MM.1S (cell line): ENCODE measurements at regions not wholly inside any gene's neighbourhood (a gene's known extent, or its start where the extent isn't known, plus 50 kb on each side); places are given as distances from the start of the nearest gene placed in this dataset.

ENCODE experiments used
- DNase-seq: peaks from one replicate; pipeline ENCODE4 v3.0.0-alpha.2; 2015
- H2AFZ ChIP-seq: fragments of 300-600 bp; sonication (generic); 2 replicates; pipeline ENCODE4 v1.6.0; 2016; ENCODE audit warnings: antibody characterized with exemption, low read length
- H3F3A ChIP-seq: fragments of 300-600 bp; sonication (generic); 2 replicates; pipeline ENCODE4 v1.6.1; 2016; ENCODE audit warnings: mild to moderate bottlenecking, antibody characterized with exemption, low read length, moderate library complexity, mixed read lengths; ENCODE audit not compliant: insufficient read depth
- H3K27ac ChIP-seq: fragments of 300-600 bp; sonication (generic); 2 replicates; pipeline ENCODE4 v1.5.1; 2016; ENCODE audit warnings: mild to moderate bottlenecking, low read length
- H3K27me3 ChIP-seq: fragments of 300-600 bp; sonication (generic); replicated peaks from 2 replicates; pipeline ENCODE4 v1.6.0; 2016; ENCODE audit warnings: low read length; ENCODE audit not compliant: insufficient read depth
- H3K36me3 ChIP-seq: fragments of 300-600 bp; sonication (generic); replicated peaks from 2 replicates; pipeline ENCODE4 v1.6.1; 2016; ENCODE audit warnings: mild to moderate bottlenecking, low read length, mixed read lengths; ENCODE audit not compliant: insufficient read depth
- H3K4me1 ChIP-seq: fragments of 300-600 bp; sonication (generic); 2 replicates; pipeline ENCODE4 v1.6.1; 2016; ENCODE audit warnings: low read length, mixed read lengths
- H3K4me2 ChIP-seq: fragments of 300-600 bp; sonication (generic); 2 replicates; pipeline ENCODE4 v1.6.0; 2016; ENCODE audit warnings: low read depth, low read length
- H3K4me3 ChIP-seq: fragments of 300-600 bp; sonication (generic); 2 replicates; pipeline ENCODE4 v1.5.1; 2016; ENCODE audit warnings: low read length, mixed read lengths
- H3K79me2 ChIP-seq: fragments of 300-600 bp; sonication (generic); 2 replicates; pipeline ENCODE4 v1.6.1; 2016; ENCODE audit warnings: mixed run types, low read length, mixed read lengths
- H3K9ac ChIP-seq: fragments of 300-600 bp; sonication (generic); 2 replicates; pipeline ENCODE4 v1.6.1; 2016; ENCODE audit warnings: low read length, mixed read lengths
- H3K9me2 ChIP-seq: fragments of 300-600 bp; sonication (generic); replicated peaks from 2 replicates; pipeline ENCODE4 v1.6.1; 2016; ENCODE audit warnings: mild to moderate bottlenecking, low read length, mixed read lengths; ENCODE audit not compliant: insufficient read depth
- H3K9me3 ChIP-seq: fragments of 300-600 bp; sonication (generic); replicated peaks from 2 replicates; pipeline ENCODE4 v1.6.1; 2016; ENCODE audit warnings: mild to moderate bottlenecking, low read length, mixed read lengths; ENCODE audit not compliant: insufficient read depth
- H4K20me1 ChIP-seq: fragments of 300-600 bp; sonication (generic); 2 replicates; pipeline ENCODE4 v1.6.1; 2016; ENCODE audit warnings: mild to moderate bottlenecking, low read length, moderate library complexity, mixed read lengths; ENCODE audit not compliant: insufficient read depth
- EZH2 ChIP-seq: fragments of 300-600 bp; sonication (generic); optimal IDR thresholded peaks from 2 replicates; pipeline ENCODE3; 2017; ENCODE audit warnings: low read depth, mild to moderate bottlenecking, antibody characterized with exemption, low read length, mixed read lengths
- EZH2phosphoT487 ChIP-seq: fragments of 300-600 bp; sonication (generic); IDR thresholded peaks from 2 replicates; pipeline ENCODE4 v1.6.1; 2018; ENCODE audit warnings: antibody characterized with exemption, low read length
- TF ChIP-seq, protein P1 (sequence below): fragments of 300-600 bp; sonication (generic); IDR thresholded peaks from 2 replicates; pipeline ENCODE4 v1.5.1; 2016; ENCODE audit warnings: antibody characterized with exemption, low read length, mixed read lengths

DNA sequence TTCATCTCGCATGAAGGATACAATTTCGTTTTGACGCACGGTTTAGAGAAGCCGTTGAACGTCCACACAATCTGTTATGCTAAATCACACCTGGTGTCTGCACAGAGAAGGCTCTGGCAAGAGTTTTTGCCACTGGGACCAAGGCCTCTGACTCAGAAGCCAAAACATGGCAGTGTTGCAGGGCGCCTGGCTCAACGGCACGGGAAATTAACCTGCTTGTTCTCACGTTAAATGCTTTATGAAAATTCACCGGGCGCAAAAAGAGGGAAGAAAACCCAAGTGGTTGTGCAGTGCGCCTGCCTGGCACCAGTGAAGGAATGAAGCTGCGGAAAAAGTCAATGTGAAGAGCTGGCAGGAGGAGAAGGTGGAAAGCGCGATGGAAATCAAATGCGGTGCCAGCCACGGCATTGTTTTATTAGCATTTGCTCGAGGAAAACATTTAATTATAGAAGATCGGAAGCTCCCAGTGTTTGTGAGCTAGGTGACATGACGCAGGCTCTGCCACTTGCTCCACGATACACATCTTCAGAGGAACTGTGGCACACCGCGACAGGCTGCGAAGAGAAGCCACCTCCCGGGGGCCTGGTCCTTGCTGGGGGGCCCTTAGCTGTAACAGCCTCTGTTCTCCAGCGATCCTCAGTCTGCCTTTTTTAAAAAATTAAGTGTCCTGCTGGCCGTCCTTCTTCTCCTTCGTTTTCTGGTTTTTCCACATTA is 126.2 kb downstream of the ZIC5 start:
- H3K4me2 ChIP-seq, result no peak overlapping the region

DNA sequence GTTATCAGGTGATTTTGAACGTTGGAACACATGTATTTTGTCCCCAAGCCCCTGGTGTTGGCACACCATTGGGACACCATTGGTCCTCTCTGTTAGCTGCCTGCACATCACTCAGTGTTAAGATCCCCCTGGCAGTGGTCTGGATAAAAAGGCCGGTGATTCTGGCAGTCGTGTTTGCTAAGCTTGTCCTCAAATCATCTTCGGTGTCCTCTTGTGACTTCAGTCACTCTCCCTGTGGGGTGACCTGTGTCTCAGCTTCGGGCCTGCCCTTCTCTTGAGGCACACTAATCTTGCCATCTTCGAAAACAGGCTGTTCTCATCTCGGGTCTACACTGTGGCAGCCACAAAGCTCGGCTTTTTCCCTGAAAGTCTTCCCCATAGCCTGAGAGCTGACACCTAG is 127.1 kb downstream of the ZIC5 start:
- no peak for DNase-seq
- Histone ChIP-seq H3K9me2 (no peaks in the 10 kb centered on the region), H3K36me3 (no peaks in the 10 kb centered on the region), H3K27ac (no peak overlapping the region), H3K27me3 (no peaks in the 10 kb centered on the region), H3K79me2 (no peaks in the 10 kb centered on the region), H3K4me3 (no peak overlapping the region), H4K20me1 (no peaks in the 10 kb centered on the region), H3K9me3 (no peaks in the 10 kb centered on the region), H3K4me1 (no peaks in the 10 kb centered on the region), H3K9ac (no peak overlapping the region), H3K4me2 (no peak overlapping the region), H2AFZ (no peak overlapping the region), H3F3A (no peaks in the 10 kb centered on the region)
- no peak for TF ChIP-seq EZH2
- TF ChIP-seq EZH2phosphoT487, result no peak
- TF ChIP-seq, protein P1, sequence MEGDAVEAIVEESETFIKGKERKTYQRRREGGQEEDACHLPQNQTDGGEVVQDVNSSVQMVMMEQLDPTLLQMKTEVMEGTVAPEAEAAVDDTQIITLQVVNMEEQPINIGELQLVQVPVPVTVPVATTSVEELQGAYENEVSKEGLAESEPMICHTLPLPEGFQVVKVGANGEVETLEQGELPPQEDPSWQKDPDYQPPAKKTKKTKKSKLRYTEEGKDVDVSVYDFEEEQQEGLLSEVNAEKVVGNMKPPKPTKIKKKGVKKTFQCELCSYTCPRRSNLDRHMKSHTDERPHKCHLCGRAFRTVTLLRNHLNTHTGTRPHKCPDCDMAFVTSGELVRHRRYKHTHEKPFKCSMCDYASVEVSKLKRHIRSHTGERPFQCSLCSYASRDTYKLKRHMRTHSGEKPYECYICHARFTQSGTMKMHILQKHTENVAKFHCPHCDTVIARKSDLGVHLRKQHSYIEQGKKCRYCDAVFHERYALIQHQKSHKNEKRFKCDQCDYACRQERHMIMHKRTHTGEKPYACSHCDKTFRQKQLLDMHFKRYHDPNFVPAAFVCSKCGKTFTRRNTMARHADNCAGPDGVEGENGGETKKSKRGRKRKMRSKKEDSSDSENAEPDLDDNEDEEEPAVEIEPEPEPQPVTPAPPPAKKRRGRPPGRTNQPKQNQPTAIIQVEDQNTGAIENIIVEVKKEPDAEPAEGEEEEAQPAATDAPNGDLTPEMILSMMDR, result no peak

More for the DNA sequence above, 126.2 kb downstream of the ZIC5 start:
- Histone ChIP-seq H3K79me2 (no peaks in the 10 kb centered on the region), H3K36me3 (no peaks in the 10 kb centered on the region), H3F3A (no peaks in the 10 kb centered on the region), H2AFZ (no peak overlapping the region), H3K27me3 (no peaks in the 10 kb centered on the region), H4K20me1 (no peaks in the 10 kb centered on the region), H3K27ac (no peak overlapping the region), H3K9ac (no peak overlapping the region), H3K9me2 (no peaks in the 10 kb centered on the region), H3K9me3 (no peaks in the 10 kb centered on the region), H3K4me1 (no peaks in the 10 kb centered on the region), H3K4me3 (no peak overlapping the region)
- DNase-seq, result no peak
- TF ChIP-seq EZH2 (no peak), EZH2phosphoT487 (no peak)
- TF ChIP-seq, protein P1, result no peak

DNA sequence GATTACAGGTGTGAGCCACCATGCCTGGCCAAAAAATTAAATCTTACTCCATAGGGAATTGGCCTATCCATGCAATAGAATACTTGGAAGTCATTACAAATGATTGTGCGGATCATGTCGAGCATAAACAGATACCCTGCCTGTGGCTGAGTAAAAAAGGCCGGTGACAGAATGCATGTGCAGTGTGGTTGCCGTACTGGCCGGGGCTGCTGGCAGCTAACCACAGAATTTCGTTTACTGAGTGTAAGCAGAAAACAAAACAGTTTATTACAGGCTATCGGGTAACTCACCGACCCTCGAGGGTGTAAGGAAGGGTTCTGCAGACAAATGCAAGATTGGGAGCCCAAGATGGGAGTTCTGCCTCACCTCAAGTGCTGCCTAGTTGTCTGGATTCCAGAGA is 127.7 kb downstream of the ZIC5 start:
- Histone ChIP-seq H3K27ac (no peak overlapping the region), H3F3A (no peaks in the 10 kb centered on the region), H3K4me1 (no peaks in the 10 kb centered on the region), H3K79me2 (no peaks in the 10 kb centered on the region), H3K9me2 (no peaks in the 10 kb centered on the region), H3K27me3 (no peaks in the 10 kb centered on the region), H3K36me3 (no peaks in the 10 kb centered on the region), H3K9ac (no peak overlapping the region), H3K4me3 (no peak overlapping the region), H3K9me3 (no peaks in the 10 kb centered on the region), H2AFZ (no peak overlapping the region), H4K20me1 (no peaks in the 10 kb centered on the region), H3K4me2 (no peak overlapping the region)
- DNase-seq, result no peak
- TF ChIP-seq EZH2, result no peak
- TF ChIP-seq, protein P1, result no peak
